Neuronal stem cell (in vitro differentiated cells): ENCODE measurements at regions not wholly inside any gene's neighbourhood (a gene's known extent, or its start where the extent isn't known, plus 50 kb on each side); places are given as distances from the start of the nearest gene placed in this dataset.
"Not testable (repeated sequence)": the region's sequence is repeated elsewhere in the genome, so short reads cannot be mapped to it uniquely, and the experiment has no call there.

Experiments used
- DNase-seq: peaks from one replicate; pipeline ENCODE4 v3.0.0-alpha.2; 2013; ENCODE audit warnings: low spot score
- H2AFZ ChIP-seq: one replicate; pipeline ENCODE4 v1.6.1; 2013; ENCODE audit warnings: mild to moderate bottlenecking, low read length, inconsistent platforms
- H2AK5ac ChIP-seq: 2 replicates; pipeline ENCODE4 v1.6.1; 2013; ENCODE audit warnings: low read depth, mild to moderate bottlenecking, inconsistent platforms, low read length, moderate library complexity, mixed read lengths
- H2BK120ac ChIP-seq: 2 replicates; pipeline ENCODE4 v1.6.1; 2013; ENCODE audit warnings: low read depth, mild to moderate bottlenecking, inconsistent platforms, low read length, moderate library complexity, mixed read lengths
- H2BK12ac ChIP-seq: one replicate; pipeline ENCODE4 v1.6.1; 2013; ENCODE audit warnings: low read length, inconsistent platforms
- H2BK15ac ChIP-seq: 2 replicates; pipeline ENCODE4 v1.6.1; 2013; ENCODE audit warnings: mild to moderate bottlenecking, low read length, inconsistent platforms, mixed read lengths
- H2BK5ac ChIP-seq: one replicate; pipeline ENCODE4 v1.6.1; 2013; ENCODE audit warnings: inconsistent platforms, mild to moderate bottlenecking, low read length, moderate library complexity
- H3K14ac ChIP-seq: one replicate; pipeline ENCODE4 v1.6.1; 2013; ENCODE audit warnings: low read length, inconsistent platforms
- H3K18ac ChIP-seq: 2 replicates; pipeline ENCODE4 v1.6.1; 2013; ENCODE audit warnings: low read length, inconsistent platforms
- H3K23ac ChIP-seq: 2 replicates; pipeline ENCODE4 v1.6.1; 2013; ENCODE audit warnings: low read depth, mild to moderate bottlenecking, mixed read lengths, low read length, inconsistent platforms; ENCODE audit not compliant: poor library complexity
- H3K27ac ChIP-seq: replicated peaks from 3 replicates; pipeline ENCODE4 v1.5.1; 2013; ENCODE audit warnings: low read length, inconsistent platforms
- H3K27me3 ChIP-seq, 3 experiments: 2 replicates each; pipeline ENCODE4 v1.6.1; 2013; ENCODE audit warnings: low read length in 3 of 3, mild to moderate bottlenecking in 2 of 3, inconsistent platforms in 1 of 3, low read depth in 1 of 3, mixed read lengths in 1 of 3, moderate library complexity in 1 of 3; ENCODE audit not compliant: control insufficient read depth in 3 of 3, insufficient read depth in 3 of 3
- H3K36me3 ChIP-seq, 2 donors: replicated peaks in 1 of 2; 2 replicates each; pipeline ENCODE4 v1.6.1; 2013; ENCODE audit warnings: low read length in 2 of 2; ENCODE audit not compliant: control insufficient read depth in 2 of 2, insufficient read depth in 2 of 2
- H3K4ac ChIP-seq: 2 replicates; pipeline ENCODE4 v1.6.1; 2013; ENCODE audit warnings: inconsistent platforms, mild to moderate bottlenecking, low read length, moderate library complexity
- H3K4me1 ChIP-seq, 2 donors: 1 replicate in 1 of 2; 2 replicates in 1 of 2; pipeline ENCODE4 v1.6.1; 2013; ENCODE audit warnings: low read length in 2 of 2, low read depth in 1 of 2; ENCODE audit not compliant: control insufficient read depth in 2 of 2, insufficient read depth in 1 of 2
- H3K4me2 ChIP-seq: one replicate; pipeline ENCODE4 v1.6.1; 2013; ENCODE audit warnings: mild to moderate bottlenecking, low read length, inconsistent platforms; ENCODE audit not compliant: insufficient read depth, poor library complexity, severe bottlenecking
- H3K4me3 ChIP-seq, 2 donors: 2 replicates each; pipeline ENCODE4 v1.5.1; 2013; ENCODE audit warnings: low read length in 2 of 2, mild to moderate bottlenecking in 2 of 2, inconsistent platforms in 1 of 2, moderate library complexity in 1 of 2
- H3K79me1 ChIP-seq: one replicate; pipeline ENCODE4 v1.6.1; 2013; ENCODE audit warnings: low read depth, mild to moderate bottlenecking, inconsistent platforms, low read length, moderate library complexity
- H3K9ac ChIP-seq: one replicate; pipeline ENCODE4 v1.6.1; 2013; ENCODE audit warnings: mild to moderate bottlenecking, low read depth, low read length, inconsistent platforms; ENCODE audit not compliant: poor library complexity
- H3K9me3 ChIP-seq, 2 donors: replicated peaks in 1 of 2; 2 replicates each; pipeline versions ENCODE3 to v1.6.1; 2013; ENCODE audit warnings: low read length in 2 of 2, mild to moderate bottlenecking in 2 of 2, inconsistent platforms in 1 of 2, low read depth in 1 of 2, mixed read lengths in 1 of 2, moderate library complexity in 1 of 2; ENCODE audit not compliant: control insufficient read depth in 2 of 2, insufficient read depth in 1 of 2
- H4K8ac ChIP-seq: one replicate; pipeline ENCODE4 v1.6.1; 2013; ENCODE audit warnings: low read depth, mild to moderate bottlenecking, inconsistent platforms, low read length, moderate library complexity
- H4K91ac ChIP-seq: one replicate; pipeline ENCODE4 v1.6.1; 2013; ENCODE audit warnings: low read length, low read depth, mild to moderate bottlenecking, inconsistent platforms; ENCODE audit not compliant: poor library complexity
- WGBS, 2 donors: extraction: QIAGEN DNeasy Blood & Tissue Kit; methylation state at CpG; one replicate each; pipeline ENCODE4 v1.1.7; 2013; ENCODE audit warnings: missing lambda C conversion rate in 2 of 2, mixed read lengths in 1 of 2; ENCODE audit not compliant: insufficient read length in 2 of 2, insufficient replicate concordance in 1 of 2; ENCODE audit errors: extremely low coverage in 2 of 2; 5-methylcytosine and 5-hydroxymethylcytosine counted together

DNA sequence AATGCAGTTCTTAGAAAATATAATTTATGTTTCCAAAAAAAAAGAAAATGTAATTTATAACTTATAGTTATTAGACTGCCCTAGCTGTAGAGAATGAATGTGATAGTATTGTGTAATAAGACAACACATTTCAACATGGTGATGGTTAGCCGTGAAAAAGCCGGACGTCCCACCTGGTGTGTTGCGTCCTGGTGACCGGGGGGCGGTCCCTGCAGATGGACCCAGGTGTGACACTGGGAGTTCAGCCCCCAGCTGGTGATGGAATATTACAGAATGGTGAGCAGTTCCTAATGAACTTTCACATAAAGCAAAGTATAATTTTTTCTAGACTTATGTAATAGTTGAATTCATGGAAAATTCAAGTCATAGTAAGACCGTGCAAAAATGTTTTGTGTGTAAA, 132.8 kb downstream of the LAT start:
- Histone ChIP-seq H2AK5ac (no peak overlapping the region), H3K4me3 (no peak overlapping the region)

DNA sequence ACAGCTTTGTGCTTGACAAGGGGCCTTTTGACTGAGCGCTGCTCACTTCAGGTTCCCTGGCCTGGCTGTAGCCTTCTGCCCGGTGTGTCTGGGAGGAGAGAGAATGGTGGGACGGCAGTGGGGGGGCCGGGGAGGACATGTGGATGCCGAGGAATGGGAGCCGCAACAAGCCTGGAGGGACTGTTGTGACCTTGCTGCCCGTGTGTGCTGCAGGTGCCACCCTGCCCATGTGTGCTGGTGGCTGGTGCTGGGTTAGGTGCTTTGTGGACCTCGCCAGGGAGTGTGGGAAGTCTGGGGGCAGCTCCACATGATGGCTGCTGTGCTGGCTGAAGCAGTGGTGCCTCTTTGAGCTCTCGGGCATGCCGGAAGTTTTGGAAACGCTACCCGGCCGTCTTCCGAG, 132.1 kb downstream of the LAT start:
- Histone ChIP-seq H3K4ac (no peak overlapping the region), H3K4me3 (no peak overlapping the region)
- DNase-seq = no peak

More for the DNA sequence above, 132.8 kb downstream of the LAT start:
- Histone ChIP-seq H2AFZ (no peak overlapping the region), H3K79me1 (no peaks in the 10 kb centered on the region), H2BK15ac (no peak overlapping the region), H3K4me1 (peaks cover 4 to 6% of the 10 kb centered on the region in 2 donors), H3K23ac (no peak overlapping the region), H4K8ac (no peak overlapping the region), H3K9ac (no peak overlapping the region), H3K27me3 (no peaks in the 10 kb centered on the region), H3K4ac (no peak overlapping the region), H2BK12ac (no peak overlapping the region), H3K27ac (no peak overlapping the region), H3K36me3 (no peaks in the 10 kb centered on the region), H3K4me2 (no peak overlapping the region), H3K14ac (no peak overlapping the region), H2BK120ac (no peak overlapping the region), H3K9me3 (no peaks in the 10 kb centered on the region), H4K91ac (no peak overlapping the region), H3K18ac (no peak overlapping the region), H2BK5ac (no peak overlapping the region)
- WGBS, 2 donors = no CpG with 5 or more reads among the region's 7 CpGs
- DNase-seq = no peak

DNA sequence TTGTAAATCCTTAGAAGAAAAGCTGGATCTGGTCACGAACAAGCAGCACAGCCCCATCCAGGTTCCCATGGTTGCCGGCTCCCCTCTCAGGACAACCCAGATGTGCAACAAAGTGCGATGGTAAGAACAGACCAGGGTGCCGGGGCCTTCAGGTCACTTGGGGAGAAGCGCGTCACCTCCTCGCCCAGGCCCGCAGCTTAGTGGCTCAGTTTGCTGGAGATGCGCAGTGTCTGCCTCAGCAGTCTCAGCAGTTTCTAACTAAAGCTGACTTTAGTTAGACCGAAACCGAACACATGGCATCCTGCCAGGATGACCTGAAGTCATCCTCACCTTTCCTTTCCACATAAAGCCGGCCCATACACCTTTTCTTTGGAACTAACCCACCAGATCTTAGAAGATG, 131.4 kb downstream of the LAT start:
- H3K27ac ChIP-seq, DNase-seq, H3K4me2 ChIP-seq, H3K27me3 ChIP-seq, H3K18ac ChIP-seq, H3K9ac ChIP-seq, H2BK5ac ChIP-seq, H2BK120ac ChIP-seq, H3K36me3 ChIP-seq, H2AK5ac ChIP-seq, H2BK15ac ChIP-seq, H3K4ac ChIP-seq, H2AFZ ChIP-seq, H3K23ac ChIP-seq, H4K8ac ChIP-seq, H2BK12ac ChIP-seq, H3K79me1 ChIP-seq, H3K4me3 ChIP-seq, H4K91ac ChIP-seq, H3K14ac ChIP-seq, H3K9me3 ChIP-seq, H3K4me1 ChIP-seq: not testable (repeated sequence)
- WGBS, 2 donors = no CpG with 5 or more reads among the region's 12 CpGs

More for the DNA sequence above, 132.1 kb downstream of the LAT start:
- Histone ChIP-seq H2BK12ac (no peak overlapping the region), H3K9me3 (no peaks in the 10 kb centered on the region), H3K27ac (no peak overlapping the region), H3K4me1 (peaks cover 4 to 6% of the 10 kb centered on the region in 2 donors), H3K27me3 (no peaks in the 10 kb centered on the region), H3K36me3 (no peaks in the 10 kb centered on the region), H3K4me2 (no peak overlapping the region), H4K91ac (no peak overlapping the region), H3K14ac (no peak overlapping the region), H4K8ac (no peak overlapping the region), H3K23ac (no peak overlapping the region), H2BK5ac (no peak overlapping the region), H3K9ac (no peak overlapping the region), H3K79me1 (no peaks in the 10 kb centered on the region), H3K18ac (peak overlapping the region; percentile 5), H2BK15ac (no peak overlapping the region), H2AK5ac (peak overlapping the region; percentile 6), H2BK120ac (peak overlapping the region; percentile 52), H2AFZ (no peak overlapping the region)
- no CpG with 5 or more reads among the region's 14 CpGs for WGBS, 2 donors

DNA sequence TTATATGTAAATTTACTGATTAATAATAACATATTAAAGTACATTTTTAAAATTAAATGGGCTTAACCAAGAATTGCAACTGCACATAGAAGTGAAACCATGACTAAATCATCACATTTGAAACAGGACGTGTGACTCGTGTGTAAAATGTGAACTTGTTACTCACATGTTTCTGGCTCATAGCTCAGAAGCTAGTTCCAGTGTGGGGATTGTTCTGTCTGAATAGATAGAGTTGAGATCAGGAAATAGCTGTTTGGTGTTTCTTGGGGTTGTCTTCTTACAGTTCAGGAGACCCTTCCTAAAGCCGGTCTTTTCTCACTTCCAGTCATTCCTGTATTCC, 130.9 kb downstream of the LAT start:
- H3K27ac ChIP-seq, H3K4ac ChIP-seq, H2BK120ac ChIP-seq: not testable (repeated sequence)

More for the DNA sequence above, 130.9 kb downstream of the LAT start:
- DNase-seq, H2BK5ac ChIP-seq, H2BK12ac ChIP-seq, H3K9me3 ChIP-seq, H3K4me3 ChIP-seq, H4K8ac ChIP-seq, H3K18ac ChIP-seq, H3K9ac ChIP-seq, H3K27me3 ChIP-seq, H4K91ac ChIP-seq, H3K36me3 ChIP-seq, H2AK5ac ChIP-seq, H3K79me1 ChIP-seq, H3K4me2 ChIP-seq, H3K14ac ChIP-seq, H3K4me1 ChIP-seq, H3K23ac ChIP-seq, H2BK15ac ChIP-seq, H2AFZ ChIP-seq: not testable (repeated sequence)
- WGBS, 2 donors = no CpG with 5 or more reads among the region's 3 CpGs
